ENCODE measurements at regions not wholly inside any gene's neighbourhood (a gene's known extent, or its start where the extent isn't known, plus 50 kb on each side); places are given as distances from the start of the nearest gene placed in this dataset.

GRCh38 chr4:138887341-138887740 is 128.2 kb upstream of the NOCT start:
- Histone ChIP-seq H4K20me1 (replicated peaks; ENCODE audit: control insufficient read depth, extremely low read depth, insufficient read depth, low read length) (no peaks in the 10 kb centered on the region), H3K4me3 (replicated peaks in 1 of 3; ENCODE audit: insufficient read depth in 1 of 3, low read depth in 1 of 3, low read length in 3 of 3) (no peak overlapping the region), H3K36me3 (ENCODE audit: control insufficient read depth in 2 of 2, extremely low read depth in 1 of 2, insufficient read depth in 2 of 2, low read length in 2 of 2) (no peaks in the 10 kb centered on the region), H3K4me2 (ENCODE audit: insufficient read depth, low read length) (no peak overlapping the region), H3K9me1 (replicated peaks; ENCODE audit: control insufficient read depth, extremely low read depth, insufficient read depth, low read length) (no peaks in the 10 kb centered on the region), H2AFZ (ENCODE audit: low read depth, low read length) (no peak overlapping the region), H3K9me3 (replicated peaks; ENCODE audit: control insufficient read depth, insufficient read depth, low read length) (no peaks in the 10 kb centered on the region), H3K27me3 (ENCODE audit: control insufficient read depth in 2 of 2, insufficient read depth in 2 of 2, low read length in 2 of 2) (no peaks in the 10 kb centered on the region), H3K4me1 (ENCODE audit: control insufficient read depth, extremely low read depth, insufficient read depth, low read length) (peaks cover 9% of the 10 kb centered on the region), H3K27ac (ENCODE audit: insufficient read depth, low read depth, low read length) (no peak overlapping the region), H3K79me2 (ENCODE audit: control insufficient read depth, insufficient read depth, low read length) (no peaks in the 10 kb centered on the region), H3K9ac (replicated peaks; ENCODE audit: extremely low read depth, insufficient read depth, low read length) (no peak overlapping the region)
- no peak for DNase-seq (ENCODE audit: low read depth, low spot score)
- POLR2A ChIA-PET, result no interaction called here
- dilution Hi-C loops (cut with MboI; ENCODE audit: extremely low pct_ligation_motif_present, low sequenced_read_pairs) (no loop called here), intact Hi-C loops (cut with micrococcal nuclease) (no loop called here)
- no peak for FAIRE-seq
- CTCF ChIA-PET, result no interaction called here
- no TSS peak for BruUV-seq (replicated peaks)
- TF ChIP-seq, protein P1, sequence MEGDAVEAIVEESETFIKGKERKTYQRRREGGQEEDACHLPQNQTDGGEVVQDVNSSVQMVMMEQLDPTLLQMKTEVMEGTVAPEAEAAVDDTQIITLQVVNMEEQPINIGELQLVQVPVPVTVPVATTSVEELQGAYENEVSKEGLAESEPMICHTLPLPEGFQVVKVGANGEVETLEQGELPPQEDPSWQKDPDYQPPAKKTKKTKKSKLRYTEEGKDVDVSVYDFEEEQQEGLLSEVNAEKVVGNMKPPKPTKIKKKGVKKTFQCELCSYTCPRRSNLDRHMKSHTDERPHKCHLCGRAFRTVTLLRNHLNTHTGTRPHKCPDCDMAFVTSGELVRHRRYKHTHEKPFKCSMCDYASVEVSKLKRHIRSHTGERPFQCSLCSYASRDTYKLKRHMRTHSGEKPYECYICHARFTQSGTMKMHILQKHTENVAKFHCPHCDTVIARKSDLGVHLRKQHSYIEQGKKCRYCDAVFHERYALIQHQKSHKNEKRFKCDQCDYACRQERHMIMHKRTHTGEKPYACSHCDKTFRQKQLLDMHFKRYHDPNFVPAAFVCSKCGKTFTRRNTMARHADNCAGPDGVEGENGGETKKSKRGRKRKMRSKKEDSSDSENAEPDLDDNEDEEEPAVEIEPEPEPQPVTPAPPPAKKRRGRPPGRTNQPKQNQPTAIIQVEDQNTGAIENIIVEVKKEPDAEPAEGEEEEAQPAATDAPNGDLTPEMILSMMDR (IDR thresholded peaks at IDR 0.05; ENCODE audit: extremely low read depth in 1 of 2, insufficient read depth in 1 of 2, low read depth in 1 of 2, low read length in 2 of 2), result no peak
- TF ChIP-seq GATA2 (IDR thresholded peaks at IDR 0.05; ENCODE audit: insufficient read depth, insufficient read length, low read depth, low read length), result no peak
- TF ChIP-seq MYC (IDR thresholded peaks at IDR 0.05; ENCODE audit: low read depth, low read length), result no peak

- H3K27ac ChIP-seq (ENCODE audit: insufficient read depth, low read depth, low read length), result no peak overlapping the region
- no peaks in the 10 kb centered on the region for H3K9me1 ChIP-seq (replicated peaks; ENCODE audit: control insufficient read depth, extremely low read depth, insufficient read depth, low read length)
- intact Hi-C loops (cut with micrococcal nuclease), result loop anchor here (10.0 kb wide), 2 partner anchors 635 to 1145 kb away; partner anchors contain the start of gene SLC7A11
- H3K27me3 ChIP-seq (ENCODE audit: control insufficient read depth in 2 of 2, insufficient read depth in 2 of 2, low read length in 2 of 2), result no peaks in the 10 kb centered on the region
- DNase-seq (ENCODE audit: low read depth, low spot score) (no peak), FAIRE-seq (no peak)
- no peak overlapping the region for H3K4me2 ChIP-seq (ENCODE audit: insufficient read depth, low read length)
- no peak overlapping the region for H2AFZ ChIP-seq (ENCODE audit: low read depth, low read length)
- H3K4me3 ChIP-seq (replicated peaks in 1 of 3; ENCODE audit: insufficient read depth in 1 of 3, low read depth in 1 of 3, low read length in 3 of 3), result no peak overlapping the region
- H3K79me2 ChIP-seq (ENCODE audit: control insufficient read depth, insufficient read depth, low read length), result no peaks in the 10 kb centered on the region
- no peak overlapping the region for H3K9ac ChIP-seq (replicated peaks; ENCODE audit: extremely low read depth, insufficient read depth, low read length)
- TF ChIP-seq JUN (IDR thresholded peaks at IDR 0.05; ENCODE audit: borderline replicate concordance, insufficient read depth, insufficient read length, low read depth) (no peak), FOS (IDR thresholded peaks at IDR 0.05; ENCODE audit: borderline replicate concordance, insufficient read depth, low read length) (no peak)
- H4K20me1 ChIP-seq (replicated peaks; ENCODE audit: control insufficient read depth, extremely low read depth, insufficient read depth, low read length), result no peaks in the 10 kb centered on the region
- dilution Hi-C loops (cut with MboI; ENCODE audit: extremely low pct_ligation_motif_present, low sequenced_read_pairs), result no loop called here
- ChIA-PET POLR2A (no interaction called here), CTCF (interaction anchor here (1.8 kb wide), 1 partner anchor 8 kb away, joined by 9 read pairs; no protein-coding TSS in a partner anchor)
- H3K4me1 ChIP-seq (ENCODE audit: control insufficient read depth, extremely low read depth, insufficient read depth, low read length), result peaks cover 12% of the 10 kb centered on the region
- no peaks in the 10 kb centered on the region for H3K9me3 ChIP-seq (replicated peaks; ENCODE audit: control insufficient read depth, insufficient read depth, low read length)
- no peaks in the 10 kb centered on the region for H3K36me3 ChIP-seq (ENCODE audit: control insufficient read depth in 2 of 2, extremely low read depth in 1 of 2, insufficient read depth in 2 of 2, low read length in 2 of 2)
- BruUV-seq (replicated peaks), result no TSS peak
Observed at GRCh38 chr4:138879757-138880156, 135.8 kb upstream of the NOCT start.
